Trophoblast cell (in vitro differentiated cells and primary cell): ENCODE measurements at regions not wholly inside any gene's neighbourhood (a gene's known extent, or its start where the extent isn't known, plus 50 kb on each side); places are given as distances from the start of the nearest gene placed in this dataset.
"Not testable (repeated sequence)": the region's sequence is repeated elsewhere in the genome, so short reads cannot be mapped to it uniquely, and the experiment has no call there.

ENCODE experiments used
- DNase-seq, 2 donors: peaks; one replicate each; pipeline ENCODE4 v3.0.0-alpha.2; 2016
- H2AFZ ChIP-seq: 2 replicates; pipeline ENCODE4 v1.6.1; 2013; ENCODE audit warnings: low read length, moderate library complexity, mild to moderate bottlenecking; ENCODE audit not compliant: insufficient read depth, poor library complexity
- H2AK5ac ChIP-seq: 2 replicates; pipeline ENCODE4 v1.6.1; 2013; ENCODE audit warnings: mild to moderate bottlenecking, low read length
- H2BK120ac ChIP-seq: 2 replicates; pipeline ENCODE4 v1.6.1; 2013; ENCODE audit warnings: low read length, mild to moderate bottlenecking, moderate library complexity; ENCODE audit not compliant: insufficient read depth, poor library complexity
- H2BK12ac ChIP-seq: 2 replicates; pipeline ENCODE4 v1.6.1; 2013; ENCODE audit warnings: mild to moderate bottlenecking, low read length, moderate library complexity
- H2BK5ac ChIP-seq: 2 replicates; pipeline ENCODE4 v1.6.1; 2013; ENCODE audit warnings: low read length, low read depth, moderate library complexity, mild to moderate bottlenecking; ENCODE audit not compliant: poor library complexity
- H3K14ac ChIP-seq: 2 replicates; pipeline ENCODE4 v1.6.1; 2013; ENCODE audit warnings: mild to moderate bottlenecking, low read length
- H3K18ac ChIP-seq: 2 replicates; pipeline ENCODE4 v1.6.1; 2013; ENCODE audit warnings: mild to moderate bottlenecking, low read length
- H3K23ac ChIP-seq: 2 replicates; pipeline ENCODE4 v1.6.1; 2013; ENCODE audit warnings: low read length
- H3K27ac ChIP-seq: 2 replicates; pipeline ENCODE4 v1.5.1; 2013; ENCODE audit warnings: low read depth, mild to moderate bottlenecking, inconsistent platforms, low read length, moderate library complexity
- H3K27me3 ChIP-seq: 2 replicates; pipeline ENCODE4 v1.6.1; 2013; ENCODE audit warnings: inconsistent platforms, mild to moderate bottlenecking, low read length, moderate library complexity; ENCODE audit not compliant: insufficient read depth
- H3K36me3 ChIP-seq, 2 experiments: 1 replicate in 1 of 2; 2 replicates in 1 of 2; pipeline ENCODE4 v1.6.1; 2013; ENCODE audit warnings: low read length in 2 of 2, mild to moderate bottlenecking in 2 of 2, moderate library complexity in 1 of 2; ENCODE audit not compliant: insufficient read depth in 2 of 2, control insufficient read depth in 1 of 2
- H3K4ac ChIP-seq: 2 replicates; pipeline ENCODE4 v1.6.1; 2013; ENCODE audit warnings: low read depth, mild to moderate bottlenecking, low read length, moderate library complexity
- H3K4me1 ChIP-seq, 2 experiments: 1 replicate in 1 of 2; 2 replicates in 1 of 2; pipeline ENCODE4 v1.6.1; 2013; ENCODE audit warnings: low read length in 2 of 2, mild to moderate bottlenecking in 2 of 2, moderate library complexity in 1 of 2; ENCODE audit not compliant: insufficient read depth in 2 of 2, control insufficient read depth in 1 of 2
- H3K4me2 ChIP-seq: 2 replicates; pipeline ENCODE4 v1.6.1; 2013; ENCODE audit warnings: inconsistent platforms, mild to moderate bottlenecking, low read length, moderate library complexity
- H3K4me3 ChIP-seq: 2 replicates; pipeline ENCODE4 v1.5.1; 2013; ENCODE audit warnings: mild to moderate bottlenecking, low read depth, low read length, inconsistent platforms
- H3K79me1 ChIP-seq: one replicate; pipeline ENCODE4 v1.6.1; 2013; ENCODE audit warnings: low read length
- H3K79me2 ChIP-seq: 2 replicates; pipeline ENCODE4 v1.6.1; 2013; ENCODE audit warnings: low read length, mild to moderate bottlenecking; ENCODE audit not compliant: control insufficient read depth, insufficient read depth, poor library complexity
- H3K9ac ChIP-seq: 2 replicates; pipeline ENCODE4 v1.6.1; 2013; ENCODE audit warnings: mild to moderate bottlenecking, low read length
- H3K9me3 ChIP-seq: 2 replicates; pipeline ENCODE4 v1.6.1; 2013; ENCODE audit warnings: low read depth, mild to moderate bottlenecking, control low read depth, inconsistent platforms, low read length; ENCODE audit not compliant: insufficient read depth
- H4K12ac ChIP-seq: 2 replicates; pipeline ENCODE4 v1.6.1; 2013; ENCODE audit warnings: low read depth, mild to moderate bottlenecking, low read length, moderate library complexity
- H4K8ac ChIP-seq: 2 replicates; pipeline ENCODE4 v1.6.1; 2013; ENCODE audit warnings: low read depth, mild to moderate bottlenecking, low read length, moderate library complexity
- H4K91ac ChIP-seq: one replicate; pipeline ENCODE4 v1.6.1; 2013; ENCODE audit warnings: low read depth, mild to moderate bottlenecking, low read length, moderate library complexity
- WGBS: extraction: QIAGEN DNeasy Blood & Tissue Kit; methylation state at CpG from one replicate; pipeline ENCODE4 v1.1.7; 2013; ENCODE audit warnings: missing lambda C conversion rate; ENCODE audit not compliant: insufficient read length, insufficient coverage; ENCODE audit errors: extremely low coverage; 5-methylcytosine and 5-hydroxymethylcytosine counted together

DNA sequence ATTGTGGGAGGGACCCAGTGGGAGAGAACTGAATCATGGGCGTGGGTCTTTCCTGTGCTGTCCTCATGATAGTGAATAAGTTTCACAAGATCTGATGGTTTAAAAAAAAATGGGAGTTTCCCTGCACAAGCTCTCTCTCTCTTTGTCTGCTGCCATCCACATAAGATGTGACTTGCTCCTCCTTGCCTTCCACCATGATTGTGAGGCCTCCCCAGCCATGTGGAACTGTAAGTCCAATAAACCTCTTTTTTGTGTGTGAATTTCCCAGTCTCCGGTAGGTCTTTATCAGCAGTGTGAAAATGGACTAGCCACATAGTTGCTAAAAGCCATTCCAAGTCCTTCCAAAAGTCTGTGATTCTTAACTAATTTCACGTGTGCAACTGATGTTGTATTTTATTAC is 91.5 kb downstream of the CDC42EP3 start:
- H3K4me2 ChIP-seq, H2BK12ac ChIP-seq, DNase-seq, H3K18ac ChIP-seq, H3K27me3 ChIP-seq, H3K9me3 ChIP-seq, H2AK5ac ChIP-seq, H3K36me3 ChIP-seq, H3K23ac ChIP-seq, H3K79me2 ChIP-seq, H2BK5ac ChIP-seq, H2BK120ac ChIP-seq, H2AFZ ChIP-seq, H3K4ac ChIP-seq, H3K14ac ChIP-seq, H4K8ac ChIP-seq, H4K12ac ChIP-seq, H3K9ac ChIP-seq, H3K4me1 ChIP-seq, H3K4me3 ChIP-seq, H3K79me1 ChIP-seq, H4K91ac ChIP-seq, H3K27ac ChIP-seq: not testable (repeated sequence)
- no CpG with 5 or more reads among the region's 3 CpGs for WGBS

DNA sequence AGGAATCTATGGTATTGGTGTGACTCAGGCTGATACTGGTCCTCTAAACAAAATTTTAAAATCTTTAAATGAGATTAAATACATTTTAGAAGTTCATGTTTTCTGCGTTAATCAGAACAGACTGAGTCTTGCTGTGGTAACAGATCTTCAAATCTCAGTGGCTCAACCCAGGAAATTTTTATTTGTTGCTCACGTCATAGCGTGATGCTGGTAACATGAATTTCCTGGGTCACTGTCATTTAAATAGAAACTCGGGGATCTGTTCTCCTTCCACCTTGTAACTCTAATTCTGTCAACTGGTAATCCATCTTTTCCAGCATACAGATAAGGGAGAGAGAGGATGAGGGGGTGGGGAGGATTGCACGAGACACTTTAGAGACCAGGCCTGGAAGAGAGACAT is 90.0 kb downstream of the CDC42EP3 start:
- no peak overlapping the region for H3K4me3 ChIP-seq
- H3K9ac ChIP-seq, result no peak overlapping the region
- no peaks in the 10 kb centered on the region for H3K27me3 ChIP-seq
- no peak overlapping the region for H4K12ac ChIP-seq
- H3K23ac ChIP-seq, result no peak overlapping the region
- H4K8ac ChIP-seq, result no peak overlapping the region
- H2AFZ ChIP-seq, result no peak overlapping the region
- no peak overlapping the region for H2BK120ac ChIP-seq
- no peak overlapping the region for H3K18ac ChIP-seq
- H2BK12ac ChIP-seq, result no peak overlapping the region
- no peak overlapping the region for H2AK5ac ChIP-seq
- no peaks in the 10 kb centered on the region for H3K79me2 ChIP-seq
- no peak overlapping the region for H2BK5ac ChIP-seq
- DNase-seq, result peak; percentile 76 to 92
- no peaks in the 10 kb centered on the region for H3K36me3 ChIP-seq
- no peaks in the 10 kb centered on the region for H3K9me3 ChIP-seq
- H3K14ac ChIP-seq, result no peak overlapping the region
- H3K79me1 ChIP-seq, result peaks cover 7% of the 10 kb centered on the region
- H3K4me1 ChIP-seq, result peaks cover 9 to 10% of the 10 kb centered on the region in 2 experiments
- H3K4me2 ChIP-seq, result no peak overlapping the region
- no peak overlapping the region for H3K27ac ChIP-seq
- no CpG with 5 or more reads among the region's 5 CpGs for WGBS
- no peak overlapping the region for H4K91ac ChIP-seq
- H3K4ac ChIP-seq, result no peak overlapping the region

DNA sequence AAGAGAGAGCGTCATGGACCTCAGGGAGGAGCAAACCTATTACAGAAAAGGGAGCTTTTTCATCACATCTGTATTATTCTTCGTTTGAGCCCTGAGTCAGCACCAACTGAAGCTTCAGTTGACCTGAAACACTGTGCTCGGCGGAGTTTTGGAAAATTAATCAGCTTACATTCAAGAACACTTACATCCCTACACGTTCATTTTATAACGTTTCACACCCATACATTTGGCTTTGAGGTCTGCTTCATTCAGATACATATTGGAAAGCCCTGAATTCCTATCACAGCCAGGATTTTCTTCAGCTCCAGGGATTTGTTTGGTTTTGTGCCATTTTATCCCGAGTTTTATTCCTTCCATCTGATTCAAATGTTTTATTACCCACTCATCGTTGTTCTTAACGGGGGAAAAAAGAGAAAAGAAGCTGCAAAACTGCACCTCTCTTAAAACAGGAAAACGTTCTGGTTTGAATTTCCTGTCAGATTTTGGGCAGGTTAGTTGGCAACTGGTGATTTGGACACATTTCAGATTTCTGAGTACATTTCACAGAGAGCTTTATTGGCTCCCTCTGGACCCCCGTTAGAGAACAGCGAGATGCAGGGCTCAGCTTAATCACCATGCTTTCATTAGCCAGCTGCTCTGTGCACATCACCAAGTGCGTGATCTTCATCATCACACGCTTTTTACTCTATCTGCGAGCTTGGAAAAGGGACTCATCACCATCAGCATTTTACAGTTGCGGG is 88.8 kb downstream of the CDC42EP3 start:
- H2BK120ac ChIP-seq, result no peak overlapping the region
- H4K91ac ChIP-seq, result no peak overlapping the region
- H4K12ac ChIP-seq, result no peak overlapping the region
- H3K4ac ChIP-seq, result no peak overlapping the region
- H3K79me2 ChIP-seq, result no peaks in the 10 kb centered on the region
- H3K27ac ChIP-seq, result no peak overlapping the region
- H3K18ac ChIP-seq, result no peak overlapping the region
- no CpG with 5 or more reads among the region's 16 CpGs for WGBS
- peaks cover 7% of the 10 kb centered on the region for H3K79me1 ChIP-seq
- DNase-seq, result peak in 1 of 2 donors; percentile 18
- peak overlapping the region; percentile 1 for H2BK12ac ChIP-seq
- H3K4me3 ChIP-seq, result no peak overlapping the region
- no peaks in the 10 kb centered on the region for H3K27me3 ChIP-seq
- no peak overlapping the region for H2BK5ac ChIP-seq
- no peak overlapping the region for H2AK5ac ChIP-seq
- H3K23ac ChIP-seq, result no peak overlapping the region
- H3K4me2 ChIP-seq, result no peak overlapping the region
- no peak overlapping the region for H2AFZ ChIP-seq
- no peaks in the 10 kb centered on the region for H3K36me3 ChIP-seq
- no peak overlapping the region for H3K9ac ChIP-seq
- no peak overlapping the region for H3K14ac ChIP-seq
- H3K9me3 ChIP-seq, result no peaks in the 10 kb centered on the region
- peaks cover 9 to 15% of the 10 kb centered on the region in 2 experiments for H3K4me1 ChIP-seq
- no peak overlapping the region for H4K8ac ChIP-seq

DNA sequence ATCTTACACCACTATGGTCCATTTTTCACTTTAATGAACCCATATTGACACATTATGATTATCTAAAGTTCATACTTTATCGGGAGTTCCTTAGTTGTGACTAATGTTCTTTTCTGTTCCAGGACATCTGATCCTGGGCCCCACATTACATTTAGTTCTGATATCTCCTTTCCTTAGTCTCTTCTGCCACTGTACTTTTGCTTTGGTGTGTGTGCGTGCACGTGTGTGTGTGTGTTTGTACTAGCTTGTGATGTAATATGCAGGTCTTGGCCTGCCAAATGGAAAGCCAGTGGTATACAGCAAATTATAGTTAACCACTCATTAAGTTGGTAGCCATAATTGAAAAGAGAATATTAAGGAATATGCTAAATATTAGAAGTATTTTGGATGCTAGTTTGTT is 88.0 kb downstream of the CDC42EP3 start:
- Histone ChIP-seq H3K27ac (peak overlapping the region; percentile 56), H3K27me3 (no peaks in the 10 kb centered on the region), H3K18ac (no peak overlapping the region), H3K23ac (no peak overlapping the region), H3K79me1 (peaks cover 7% of the 10 kb centered on the region), H4K12ac (no peak overlapping the region), H3K4me1 (peaks cover 10 to 16% of the 10 kb centered on the region in 2 experiments), H2BK12ac (peak overlapping the region; percentile 48), H3K9ac (no peak overlapping the region), H3K36me3 (no peaks in the 10 kb centered on the region), H3K4me2 (no peak overlapping the region), H2BK5ac (no peak overlapping the region), H3K4me3 (no peak overlapping the region), H3K14ac (no peak overlapping the region), H3K9me3 (no peaks in the 10 kb centered on the region), H2AFZ (no peak overlapping the region), H2AK5ac (no peak overlapping the region), H2BK120ac (no peak overlapping the region), H4K8ac (no peak overlapping the region), H4K91ac (peak overlapping the region; percentile 53), H3K79me2 (no peaks in the 10 kb centered on the region), H3K4ac (no peak overlapping the region)
- WGBS, result no CpG with 5 or more reads among the region's 3 CpGs
- DNase-seq, result peak in 1 of 2 donors; percentile 60
